ENCODE measurements at regions not wholly inside any gene's neighbourhood (a gene's known extent, or its start where the extent isn't known, plus 50 kb on each side); places are given as distances from the start of the nearest gene placed in this dataset.

DNA sequence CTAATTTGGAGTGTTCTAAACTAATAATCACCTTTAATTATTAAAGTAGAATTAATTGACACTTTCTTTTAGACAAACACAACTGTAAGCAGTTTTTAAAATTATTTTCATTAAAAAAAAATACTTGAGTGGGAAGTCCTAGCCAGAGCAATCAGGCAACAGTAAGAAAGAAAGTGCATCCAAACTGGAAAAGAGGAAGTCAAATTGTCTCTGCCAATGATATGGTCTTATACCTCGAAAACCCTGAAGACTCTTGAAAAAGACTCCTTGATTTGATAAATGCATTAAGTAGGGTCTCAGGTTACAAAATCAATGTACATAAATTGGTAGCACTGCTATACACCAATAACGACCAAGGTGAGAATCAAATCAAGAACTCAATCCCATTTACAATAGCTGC, 83.0 kb upstream of the GADD45A start:
- TF ChIP-seq, protein P1, sequence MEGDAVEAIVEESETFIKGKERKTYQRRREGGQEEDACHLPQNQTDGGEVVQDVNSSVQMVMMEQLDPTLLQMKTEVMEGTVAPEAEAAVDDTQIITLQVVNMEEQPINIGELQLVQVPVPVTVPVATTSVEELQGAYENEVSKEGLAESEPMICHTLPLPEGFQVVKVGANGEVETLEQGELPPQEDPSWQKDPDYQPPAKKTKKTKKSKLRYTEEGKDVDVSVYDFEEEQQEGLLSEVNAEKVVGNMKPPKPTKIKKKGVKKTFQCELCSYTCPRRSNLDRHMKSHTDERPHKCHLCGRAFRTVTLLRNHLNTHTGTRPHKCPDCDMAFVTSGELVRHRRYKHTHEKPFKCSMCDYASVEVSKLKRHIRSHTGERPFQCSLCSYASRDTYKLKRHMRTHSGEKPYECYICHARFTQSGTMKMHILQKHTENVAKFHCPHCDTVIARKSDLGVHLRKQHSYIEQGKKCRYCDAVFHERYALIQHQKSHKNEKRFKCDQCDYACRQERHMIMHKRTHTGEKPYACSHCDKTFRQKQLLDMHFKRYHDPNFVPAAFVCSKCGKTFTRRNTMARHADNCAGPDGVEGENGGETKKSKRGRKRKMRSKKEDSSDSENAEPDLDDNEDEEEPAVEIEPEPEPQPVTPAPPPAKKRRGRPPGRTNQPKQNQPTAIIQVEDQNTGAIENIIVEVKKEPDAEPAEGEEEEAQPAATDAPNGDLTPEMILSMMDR (IDR thresholded peaks at IDR 0.05), result no peak
- TF ChIP-seq POLR2A (IDR thresholded peaks at IDR 0.05), result no peak
